Panc1 (cell line): ENCODE measurements at regions not wholly inside any gene's neighbourhood (a gene's known extent, or its start where the extent isn't known, plus 50 kb on each side); places are given as distances from the start of the nearest gene placed in this dataset.

ENCODE experiments used
- ATAC-seq: fragments of 200-7000 bp; cut with Tn5 transposase; 2 replicates; pipeline ENCODE4 v1.9.1; 2020; ENCODE audit warnings: mild to moderate bottlenecking, moderate library complexity
- BruUV-seq: library from RNA; stranded (reverse); fragments of 400-500 nt; replicated peaks from 2 replicates; lab custom pipeline; 2021; lab: Mats Ljungman, UMichigan
- CTCF ChIA-PET: fragments of 300-600 bp; sonication (Branson Sonifier 250); formaldehyde crosslinking; loops from one replicate; lab custom pipeline; 2022; ENCODE audit warnings: antibody characterized with exemption; lab: Charles Lee
- POLR2A ChIA-PET: fragments of 300-600 bp; sonication (Branson Sonifier 250); formaldehyde crosslinking; loops from one replicate; lab custom pipeline; 2022; ENCODE audit warnings: antibody characterized with exemption; lab: Charles Lee
- DNase-seq: peaks from one replicate; pipeline ENCODE4 v3.0.0-alpha.2; 2010; ENCODE audit warnings: low read depth, low spot score
- H3K27ac ChIP-seq: 2 replicates; pipeline ENCODE4 v1.5.1; 2011; ENCODE audit warnings: mild to moderate bottlenecking, low read length, inconsistent platforms
- H3K27me3 ChIP-seq: fragments of 200-500 bp; sonication (Bioruptor generic); 2 replicates; pipeline ENCODE4 v1.6.0; 2014; ENCODE audit warnings: low read length, inconsistent platforms; ENCODE audit not compliant: control insufficient read depth, insufficient read depth
- H3K36me3 ChIP-seq: fragments of 200-500 bp; sonication (Bioruptor generic); 2 replicates; pipeline ENCODE4 v1.5.1; 2014; ENCODE audit warnings: inconsistent platforms, mild to moderate bottlenecking, low read length, moderate library complexity; ENCODE audit not compliant: control insufficient read depth, insufficient read depth
- H3K4me1 ChIP-seq: 2 replicates; pipeline ENCODE4 v1.5.1; 2011; ENCODE audit warnings: inconsistent platforms, mild to moderate bottlenecking, low read length, moderate library complexity; ENCODE audit not compliant: control insufficient read depth, insufficient read depth
- H3K4me3 ChIP-seq, 2 experiments: 2 replicates each; pipeline ENCODE4 v1.5.1; 2011 to 2012; ENCODE audit warnings: low read depth in 2 of 2, low read length in 2 of 2, mild to moderate bottlenecking in 2 of 2, inconsistent platforms in 1 of 2, moderate library complexity in 1 of 2
- H3K9me3 ChIP-seq: fragments of 200-500 bp; sonication (Bioruptor generic); 2 replicates; pipeline ENCODE4 v1.5.1; 2014; ENCODE audit warnings: low read depth, mild to moderate bottlenecking, inconsistent platforms, low read length, moderate library complexity; ENCODE audit not compliant: control insufficient read depth, insufficient read depth
- CTCF ChIP-seq: fragments of 450-650 bp; IDR thresholded peaks from 2 replicates; pipeline ENCODE4 v1.5.1; 2017; ENCODE audit warnings: mild to moderate bottlenecking
- POLR2AphosphoS5 ChIP-seq: IDR thresholded peaks from 2 replicates; pipeline ENCODE4 v1.6.1; 2012; ENCODE audit warnings: mild to moderate bottlenecking, low read depth, low read length, moderate library complexity
- REST ChIP-seq, 2 experiments: IDR thresholded peaks; 2 replicates each; pipeline ENCODE4 v1.6.1; 2011 to 2012; ENCODE audit warnings: low read depth in 2 of 2, control low read depth in 1 of 2, low read length in 1 of 2, mild to moderate bottlenecking in 1 of 2, moderate library complexity in 1 of 2; ENCODE audit not compliant: insufficient read depth in 1 of 2
- SIN3A ChIP-seq: IDR thresholded peaks from 2 replicates; pipeline ENCODE4 v1.6.1; 2012; ENCODE audit warnings: low read depth, mild to moderate bottlenecking, low read length, moderate library complexity, borderline replicate concordance; ENCODE audit not compliant: insufficient read depth
- TCF7L2 ChIP-seq: IDR thresholded peaks from 2 replicates; pipeline ENCODE4 v1.6.1; 2011; ENCODE audit warnings: mild to moderate bottlenecking, low read depth, low read length, inconsistent platforms
- in situ Hi-C: cut with HindIII; loops from 2 replicates; pipeline ENCODE4 v1.10.0; 2016; ENCODE audit warnings: low sequenced_read_pairs, low pct_unique_long_range_greater_than_20kb
- intact Hi-C: fragments of 100-400 bp; cut with micrococcal nuclease; formaldehyde crosslinking; loops from one replicate; pipeline ENCODE4 v1.10.0; 2022; ENCODE audit not compliant: unreplicated experiment

- Histone ChIP-seq H3K27me3 (no peaks in the 10 kb centered on the region), H3K4me3 (no peak overlapping the region), H3K36me3 (no peaks in the 10 kb centered on the region), H3K27ac (no peak overlapping the region), H3K9me3 (no peaks in the 10 kb centered on the region), H3K4me1 (no peaks in the 10 kb centered on the region)
- TF ChIP-seq POLR2AphosphoS5 = no peak
- no peak for TF ChIP-seq REST (IDR thresholded peaks at IDR 0.05; ENCODE audit: insufficient read depth in 1 of 2, low read depth in 2 of 2, low read length in 1 of 2)
- no peak for TF ChIP-seq SIN3A
- no peak for TF ChIP-seq CTCF
- no peak for TF ChIP-seq TCF7L2
- in situ Hi-C loops (no loop called here), intact Hi-C loops (no loop called here)
- ATAC-seq (no peak), DNase-seq (no peak)
- CTCF ChIA-PET = interaction anchor here (0.6 kb wide), 1 partner anchor 543 kb away, joined by 3 read pairs; no protein-coding TSS in a partner anchor
- POLR2A ChIA-PET = no interaction called here
- BruUV-seq = no TSS peak
Observed at GRCh38 chr12:97848051-97848450, 385.4 kb downstream of the RMST start.

DNA sequence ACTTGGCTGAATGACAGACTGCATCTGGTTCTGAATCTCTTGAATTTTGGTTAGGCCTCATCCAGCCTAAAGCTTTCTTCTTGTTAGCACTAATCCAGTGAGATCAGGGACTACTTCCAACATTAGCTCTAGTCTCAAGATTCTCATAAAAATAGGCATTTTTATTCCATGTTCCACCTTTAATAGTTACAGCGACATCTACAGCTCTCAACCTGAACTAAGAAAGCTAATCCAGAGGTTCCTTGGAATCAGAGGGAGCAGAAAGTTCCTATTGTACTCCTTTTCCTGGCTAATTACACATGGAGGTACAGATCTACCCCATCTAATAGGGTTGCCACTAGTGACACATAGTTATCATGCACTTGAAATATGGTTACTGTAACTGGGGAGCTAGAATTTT, 391.9 kb downstream of the RMST start:
- POLR2A ChIA-PET = no interaction called here
- TF ChIP-seq POLR2AphosphoS5 (no peak), SIN3A (no peak), CTCF (no peak; the same call in 1 of the 2 replicates), REST (IDR thresholded peaks at IDR 0.05; ENCODE audit: insufficient read depth in 1 of 2, low read depth in 2 of 2, low read length in 1 of 2) (no peak), TCF7L2 (no peak)
- no TSS peak for BruUV-seq
- CTCF ChIA-PET = no interaction called here
- no peaks in the 10 kb centered on the region for H3K4me1 ChIP-seq
- H3K9me3 ChIP-seq = no peaks in the 10 kb centered on the region
- in situ Hi-C loops (no loop called here), intact Hi-C loops (no loop called here)
- ATAC-seq (no peak), DNase-seq (no peak)
- H3K27ac ChIP-seq = no peak overlapping the region
- no peak overlapping the region for H3K4me3 ChIP-seq
- no peaks in the 10 kb centered on the region for H3K36me3 ChIP-seq
- H3K27me3 ChIP-seq = no peaks in the 10 kb centered on the region
